GM12891 (cell line): ENCODE measurements at regions not wholly inside any gene's neighbourhood (a gene's known extent, or its start where the extent isn't known, plus 50 kb on each side); places are given as distances from the start of the nearest gene placed in this dataset.

Experiments
- DNase-seq: peaks from one replicate; pipeline ENCODE4 v3.0.0; 2011; ENCODE audit warnings: low spot score; ENCODE audit not compliant: insufficient read length
- FAIRE-seq: peaks from 2 replicates; lab custom pipeline; 2011; peaks lifted over from hg19 to GRCh38; lab: Jason Lieb, UNC
- PAX5 ChIP-seq: IDR thresholded peaks from 2 replicates; pipeline ENCODE4 v1.6.1; 2011; ENCODE audit warnings: low read length, moderate library complexity, mild to moderate bottlenecking; ENCODE audit not compliant: insufficient read depth, severe bottlenecking
- POLR2A ChIP-seq: IDR thresholded peaks from 2 replicates; pipeline ENCODE4 v1.6.1; 2011; ENCODE audit warnings: low read depth, low read length, control low read depth
- POLR2AphosphoS5 ChIP-seq: IDR thresholded peaks from 2 replicates; pipeline ENCODE4 v1.6.1; 2011; ENCODE audit warnings: low read depth, low read length, control low read depth
- POU2F2 ChIP-seq: IDR thresholded peaks from 2 replicates; pipeline ENCODE4 v1.6.1; 2011; ENCODE audit warnings: low read depth, mild to moderate bottlenecking, control low read depth, low read length, moderate library complexity
- SPI1 ChIP-seq: IDR thresholded peaks from 2 replicates; pipeline ENCODE4 v1.6.1; 2011; ENCODE audit warnings: low read depth, low read length, control low read depth
- TAF1 ChIP-seq: IDR thresholded peaks from 2 replicates; pipeline ENCODE4 v1.6.1; 2011; ENCODE audit warnings: low read depth, low read length, control low read depth

DNA sequence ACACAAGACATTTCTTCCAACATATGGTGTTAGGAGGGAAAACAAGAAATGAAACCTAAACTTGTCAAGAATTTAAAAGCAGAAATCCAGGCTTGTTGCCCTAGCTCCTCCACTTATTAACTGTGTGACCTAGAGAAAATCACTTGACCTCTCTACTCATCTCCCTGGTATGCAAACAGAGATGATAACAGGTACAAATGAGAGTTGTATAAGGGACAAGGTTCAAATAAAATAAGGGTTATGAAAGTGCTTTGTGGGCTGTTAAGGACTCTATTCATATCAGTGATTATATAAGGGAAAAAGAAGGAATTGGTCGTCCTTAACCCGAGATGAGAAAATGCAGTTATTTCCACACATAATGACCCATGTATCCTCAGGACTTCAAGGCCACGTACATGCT, 372.7 kb upstream of the TENM4 start:
- no peak for DNase-seq
- no peak for FAIRE-seq
- TF ChIP-seq SPI1 (no peak), TAF1 (no peak), POU2F2 (no peak), PAX5 (no peak), POLR2A (no peak), POLR2AphosphoS5 (no peak)

DNA sequence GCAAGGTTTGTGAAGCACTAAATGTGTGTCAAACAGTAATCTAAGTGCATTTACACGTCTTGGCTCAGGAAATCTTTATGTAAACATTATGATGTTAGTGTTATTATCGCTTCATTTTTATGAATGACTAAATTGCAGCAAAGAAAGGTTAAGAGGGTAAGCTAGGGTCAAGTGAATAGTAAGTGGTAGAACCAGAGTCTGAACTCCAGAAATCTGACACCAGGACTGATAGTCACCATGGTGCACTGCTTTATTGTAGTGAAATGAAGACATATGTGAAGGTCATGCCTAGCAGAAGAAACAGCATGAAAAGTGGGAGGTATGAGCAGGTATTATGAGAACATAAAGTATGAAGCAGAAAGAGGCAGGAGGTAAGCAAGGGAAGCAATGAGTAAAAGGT, 368.7 kb upstream of the TENM4 start:
- FAIRE-seq (no peak), DNase-seq (no peak)
- no peak for TF ChIP-seq POLR2AphosphoS5
- TF ChIP-seq PAX5 = no peak
- no peak for TF ChIP-seq POU2F2
- TF ChIP-seq POLR2A = no peak
- TF ChIP-seq TAF1 = no peak
- TF ChIP-seq SPI1 = no peak

DNA sequence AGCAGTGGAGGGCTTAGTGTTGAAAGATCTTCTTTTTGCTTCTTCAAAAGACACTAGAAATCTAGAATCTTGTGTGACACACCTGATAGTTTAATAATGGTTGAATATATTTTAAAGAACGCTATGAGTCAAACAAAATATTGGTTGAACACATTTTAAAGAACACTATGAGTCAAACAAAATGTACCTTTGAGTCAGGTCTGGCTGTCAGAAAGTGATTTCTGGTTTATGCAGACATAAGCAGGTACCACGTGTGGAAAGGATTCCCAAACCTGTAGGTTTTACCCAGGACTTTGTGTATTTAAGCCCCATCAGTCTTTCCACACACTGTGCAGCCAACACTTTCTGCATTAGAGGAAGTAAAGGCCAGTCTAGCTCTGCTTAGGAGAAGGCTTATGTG, 366.7 kb upstream of the TENM4 start:
- DNase-seq = no peak
- no peak for TF ChIP-seq POLR2AphosphoS5
- TF ChIP-seq SPI1 = no peak
- TF ChIP-seq PAX5 = no peak
- no peak for TF ChIP-seq POLR2A
- TF ChIP-seq TAF1 = no peak
- TF ChIP-seq POU2F2 = no peak
- no peak for FAIRE-seq

DNA sequence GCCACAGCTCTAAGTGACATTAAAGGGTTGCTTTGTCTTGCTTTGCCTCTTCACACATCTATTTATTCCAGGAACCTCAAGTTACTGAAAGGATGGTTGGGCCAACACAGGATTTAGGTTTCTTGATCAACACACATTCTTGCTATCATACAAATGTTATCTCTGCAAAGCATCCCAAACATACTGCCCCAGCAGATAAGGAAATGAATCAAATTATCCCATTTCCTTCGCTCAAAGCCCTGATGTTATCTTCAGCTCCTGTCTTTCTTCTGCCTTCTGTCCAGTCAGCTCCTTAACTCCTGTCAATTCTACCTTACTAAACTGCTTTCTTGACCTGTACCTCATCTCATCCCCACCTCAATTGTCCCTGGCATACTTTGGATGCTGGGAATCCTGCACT, 355.9 kb upstream of the TENM4 start:
- TF ChIP-seq SPI1 = no peak
- no peak for TF ChIP-seq PAX5
- TF ChIP-seq TAF1 = no peak
- TF ChIP-seq POLR2A = no peak
- no peak for TF ChIP-seq POLR2AphosphoS5
- no peak for TF ChIP-seq POU2F2
- DNase-seq (no peak), FAIRE-seq (no peak)

- FAIRE-seq = no peak
- no peak for DNase-seq
- no peak for TF ChIP-seq POLR2AphosphoS5
- TF ChIP-seq POLR2A = no peak
- TF ChIP-seq TAF1 = no peak
- TF ChIP-seq PAX5 = no peak
- no peak for TF ChIP-seq POU2F2
- TF ChIP-seq SPI1 = no peak
Observed at GRCh38 chr11:79794484-79795393, 353.9 kb upstream of the TENM4 start.

GRCh38 chr11:79794057-79794456, 353.2 kb upstream of the TENM4 start:
- DNase-seq (no peak), FAIRE-seq (no peak)
- TF ChIP-seq POLR2AphosphoS5 = no peak
- TF ChIP-seq POLR2A = no peak
- no peak for TF ChIP-seq SPI1
- no peak for TF ChIP-seq TAF1
- TF ChIP-seq PAX5 = no peak
- no peak for TF ChIP-seq POU2F2

DNA sequence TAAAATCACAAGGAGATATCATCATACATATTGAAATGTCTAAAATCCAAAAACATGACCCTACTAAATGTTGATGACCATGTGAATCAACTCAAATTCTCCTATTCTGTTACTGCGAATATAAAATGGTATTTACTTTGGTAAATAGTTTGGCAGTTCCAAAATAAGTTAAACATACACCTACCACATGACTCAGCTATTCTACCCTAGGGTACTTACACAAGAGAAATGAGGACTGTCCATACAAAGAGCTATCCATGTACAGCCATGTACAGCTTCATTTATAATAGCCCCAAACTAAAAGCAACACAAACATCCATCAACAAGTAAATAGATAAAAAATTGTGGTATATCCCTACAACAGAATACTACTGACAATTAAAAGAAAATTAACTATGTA, 346.1 kb upstream of the TENM4 start:
- no peak for FAIRE-seq
- TF ChIP-seq TAF1 = no peak
- TF ChIP-seq POLR2AphosphoS5 = no peak
- TF ChIP-seq POU2F2 = no peak
- TF ChIP-seq POLR2A = no peak
- no peak for TF ChIP-seq PAX5
- no peak for TF ChIP-seq SPI1
- no peak for DNase-seq

DNA sequence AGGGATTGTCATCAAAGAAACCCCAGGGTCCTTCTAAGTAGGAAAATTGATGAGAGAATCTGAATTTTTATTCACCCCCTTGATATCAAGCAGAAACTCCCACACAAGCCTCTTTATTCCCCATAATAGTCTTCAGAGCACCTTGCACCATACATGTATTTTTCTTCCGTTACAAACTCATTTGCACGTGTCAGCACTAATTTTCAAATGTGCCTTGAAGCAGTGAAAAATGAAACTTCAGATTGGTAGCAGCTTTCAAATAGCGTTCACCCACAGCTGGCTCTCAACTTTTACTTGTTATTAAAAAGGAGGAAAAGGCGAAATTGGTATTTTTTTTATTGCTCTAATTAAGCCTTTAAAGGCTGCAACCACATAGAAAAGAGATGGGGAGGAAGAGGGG, 343.0 kb upstream of the TENM4 start:
- FAIRE-seq = no peak

DNA sequence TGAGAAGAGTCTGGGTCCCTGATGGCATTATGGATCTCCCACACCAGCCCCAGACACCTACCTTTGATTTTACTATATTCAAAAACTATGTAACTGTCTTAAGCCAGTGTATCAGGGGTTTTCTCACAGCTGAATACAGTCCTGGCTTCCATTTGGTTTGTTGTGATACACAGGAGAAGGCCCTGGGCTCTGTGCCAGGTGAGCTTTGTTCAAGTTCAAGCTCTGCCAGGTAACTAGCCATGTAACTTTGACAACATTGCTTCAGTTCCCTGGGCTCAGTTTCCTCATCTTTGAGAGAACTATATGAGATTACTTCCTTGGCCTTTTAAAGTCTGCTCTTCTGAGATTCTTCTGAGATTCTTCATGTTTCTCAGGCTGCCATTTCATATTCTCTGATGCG, 327.5 kb upstream of the TENM4 start:
- no peak for TF ChIP-seq POU2F2
- TF ChIP-seq POLR2A = no peak
- TF ChIP-seq PAX5 = no peak
- TF ChIP-seq POLR2AphosphoS5 = no peak
- TF ChIP-seq SPI1 = no peak
- TF ChIP-seq TAF1 = no peak
- DNase-seq (no peak), FAIRE-seq (no peak)

More for the DNA sequence above, 343.0 kb upstream of the TENM4 start:
- DNase-seq = no peak
- TF ChIP-seq POLR2AphosphoS5 (no peak), POLR2A (no peak), PAX5 (no peak), SPI1 (no peak), POU2F2 (no peak), TAF1 (no peak)

DNA sequence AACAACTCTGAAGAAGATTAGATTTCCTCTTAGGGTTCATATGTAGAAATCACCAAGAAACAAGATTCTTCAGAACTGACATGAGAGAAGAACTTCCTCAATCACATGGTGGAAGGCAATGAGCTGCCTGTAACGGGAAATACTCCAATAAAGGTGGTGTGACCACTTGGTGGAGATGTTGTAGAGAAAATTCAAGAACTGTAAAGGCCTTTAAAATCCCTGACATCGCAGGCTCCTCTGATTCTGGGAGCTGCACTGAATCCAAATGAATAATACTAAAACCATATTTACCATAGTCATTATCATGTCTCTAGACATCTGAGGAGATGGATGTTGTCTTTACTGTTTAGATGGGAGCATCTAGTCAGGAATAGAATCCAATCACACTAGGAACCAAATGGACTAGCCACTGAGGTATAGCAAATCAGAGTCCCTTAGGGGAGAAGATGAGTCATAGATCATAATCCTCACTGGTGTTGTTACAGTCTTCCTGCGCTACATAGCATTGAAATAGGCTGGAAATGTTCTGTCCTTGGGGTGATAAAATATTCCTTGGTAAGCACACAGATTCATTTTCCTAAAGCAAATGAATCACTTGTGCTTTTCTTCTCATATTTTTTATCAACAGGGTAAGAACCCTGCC, 321.6 kb upstream of the TENM4 start:
- FAIRE-seq = no peak

DNA sequence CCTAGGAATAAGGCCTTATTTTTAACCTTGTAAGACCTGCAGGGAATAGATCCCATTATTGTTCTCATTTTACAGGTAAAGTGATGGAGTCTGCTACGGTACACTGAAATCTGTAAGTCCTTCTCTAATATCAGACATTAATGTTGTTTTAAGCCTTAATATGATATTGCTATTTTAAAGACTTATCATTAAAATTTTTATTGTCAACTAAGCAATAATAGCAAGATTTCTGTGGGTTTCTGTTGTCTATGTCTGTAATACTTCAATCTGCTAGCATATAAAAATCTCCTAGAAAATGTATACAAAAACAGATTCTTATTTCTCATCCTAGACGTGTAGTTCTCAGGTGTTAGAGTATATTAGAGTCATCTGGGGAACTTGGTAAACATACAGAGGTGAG, 317.5 kb upstream of the TENM4 start:
- DNase-seq = no peak
- TF ChIP-seq TAF1 = no peak
- TF ChIP-seq POU2F2 = no peak
- TF ChIP-seq PAX5 = no peak
- no peak for FAIRE-seq

More for the DNA sequence above, 321.6 kb upstream of the TENM4 start:
- TF ChIP-seq PAX5 (no peak), SPI1 (no peak)
- no peak for DNase-seq
